ENCODE measurements at regions not wholly inside any gene's neighbourhood (a gene's known extent, or its start where the extent isn't known, plus 50 kb on each side); places are given as distances from the start of the nearest gene placed in this dataset.

- TF ChIP-seq CTCF (IDR thresholded peaks at IDR 0.05), result no peak
- TF ChIP-seq POLR2A (IDR thresholded peaks at IDR 0.05), result no peak
Observed at GRCh38 chr13:103203735-103204330, 137.6 kb upstream of the SLC10A2 start.
